Thoracic aorta (tissue), 2 donors: ENCODE measurements at regions not wholly inside any gene's neighbourhood (a gene's known extent, or its start where the extent isn't known, plus 50 kb on each side); places are given as distances from the start of the nearest gene placed in this dataset.

Source experiments
- ATAC-seq: fragments of 150-250 bp; one replicate; pipeline ENCODE4 v1.8.0; 2017; ENCODE audit warnings: low read depth; ENCODE audit not compliant: insufficient number of reproducible peaks, low FRiP score
- DNase-seq: peaks from one replicate; pipeline ENCODE4 v3.0.0-alpha.2; 2020; ENCODE audit warnings: low spot score
- H3K27ac ChIP-seq, 2 donors: fragments of 200-600 bp; sonication (generic); 1 replicate in 1 of 2; 2 replicates in 1 of 2; pipeline ENCODE4 v1.5.1; 2016; ENCODE audit warnings: mild to moderate bottlenecking in 2 of 2, moderate library complexity in 2 of 2
- H3K27me3 ChIP-seq: fragments of 200-600 bp; sonication (generic); replicated peaks from 2 replicates; pipeline ENCODE4 v1.6.0; 2016; ENCODE audit warnings: mild to moderate bottlenecking; ENCODE audit not compliant: insufficient read depth
- H3K36me3 ChIP-seq: fragments of 200-600 bp; sonication (generic); one replicate; pipeline ENCODE4 v1.5.1; 2016
- H3K4me1 ChIP-seq, 2 donors: fragments of 200-600 bp; sonication (generic); 1 replicate in 1 of 2; 2 replicates in 1 of 2; pipeline versions ENCODE4 v1.5.1 to v1.6.0; 2016; ENCODE audit warnings: low read depth in 2 of 2, mild to moderate bottlenecking in 1 of 2; ENCODE audit not compliant: control insufficient read depth in 1 of 2
- H3K4me3 ChIP-seq: fragments of 200-600 bp; sonication (generic); 2 replicates; pipeline ENCODE4 v1.5.1; 2016; ENCODE audit warnings: mild to moderate bottlenecking
- H3K9me3 ChIP-seq: fragments of 200-600 bp; sonication (generic); 2 replicates; pipeline ENCODE4 v1.5.1; 2016
- TF ChIP-seq, protein P1 (sequence below): fragments of 200-600 bp; sonication (generic); IDR thresholded peaks from one replicate; pipeline ENCODE4 v1.5.1; 2019; ENCODE audit warnings: antibody characterized with exemption

DNA sequence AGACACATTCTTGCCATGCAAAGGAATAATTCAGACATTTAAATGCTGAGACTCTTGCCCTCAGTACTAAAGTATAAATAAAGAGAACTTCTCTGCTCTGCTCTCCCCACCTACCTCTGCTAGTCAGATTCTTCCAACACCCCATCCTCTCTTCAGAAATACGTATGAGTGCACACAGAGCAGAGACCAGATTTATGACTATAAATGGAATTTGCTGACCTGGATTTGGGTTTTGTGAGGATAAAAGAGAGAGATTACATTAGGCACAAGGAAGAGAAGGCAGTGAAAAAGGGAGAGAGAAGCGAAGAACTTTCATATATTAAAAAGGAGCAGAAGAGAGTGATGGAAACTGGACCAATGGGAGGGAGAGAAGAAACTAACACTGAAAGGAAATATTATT is 87.6 kb upstream of the EXOC1L start:
- no peaks in the 10 kb centered on the region for H3K9me3 ChIP-seq
- no peak overlapping the region for H3K4me3 ChIP-seq
- H3K36me3 ChIP-seq: no peaks in the 10 kb centered on the region
- H3K4me1 ChIP-seq: no peaks in the 10 kb centered on the region
- TF ChIP-seq, protein P1, sequence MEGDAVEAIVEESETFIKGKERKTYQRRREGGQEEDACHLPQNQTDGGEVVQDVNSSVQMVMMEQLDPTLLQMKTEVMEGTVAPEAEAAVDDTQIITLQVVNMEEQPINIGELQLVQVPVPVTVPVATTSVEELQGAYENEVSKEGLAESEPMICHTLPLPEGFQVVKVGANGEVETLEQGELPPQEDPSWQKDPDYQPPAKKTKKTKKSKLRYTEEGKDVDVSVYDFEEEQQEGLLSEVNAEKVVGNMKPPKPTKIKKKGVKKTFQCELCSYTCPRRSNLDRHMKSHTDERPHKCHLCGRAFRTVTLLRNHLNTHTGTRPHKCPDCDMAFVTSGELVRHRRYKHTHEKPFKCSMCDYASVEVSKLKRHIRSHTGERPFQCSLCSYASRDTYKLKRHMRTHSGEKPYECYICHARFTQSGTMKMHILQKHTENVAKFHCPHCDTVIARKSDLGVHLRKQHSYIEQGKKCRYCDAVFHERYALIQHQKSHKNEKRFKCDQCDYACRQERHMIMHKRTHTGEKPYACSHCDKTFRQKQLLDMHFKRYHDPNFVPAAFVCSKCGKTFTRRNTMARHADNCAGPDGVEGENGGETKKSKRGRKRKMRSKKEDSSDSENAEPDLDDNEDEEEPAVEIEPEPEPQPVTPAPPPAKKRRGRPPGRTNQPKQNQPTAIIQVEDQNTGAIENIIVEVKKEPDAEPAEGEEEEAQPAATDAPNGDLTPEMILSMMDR: no peak
- ATAC-seq (no peak), DNase-seq (no peak)
- H3K27me3 ChIP-seq: no peaks in the 10 kb centered on the region
- H3K27ac ChIP-seq: no peak overlapping the region

DNA sequence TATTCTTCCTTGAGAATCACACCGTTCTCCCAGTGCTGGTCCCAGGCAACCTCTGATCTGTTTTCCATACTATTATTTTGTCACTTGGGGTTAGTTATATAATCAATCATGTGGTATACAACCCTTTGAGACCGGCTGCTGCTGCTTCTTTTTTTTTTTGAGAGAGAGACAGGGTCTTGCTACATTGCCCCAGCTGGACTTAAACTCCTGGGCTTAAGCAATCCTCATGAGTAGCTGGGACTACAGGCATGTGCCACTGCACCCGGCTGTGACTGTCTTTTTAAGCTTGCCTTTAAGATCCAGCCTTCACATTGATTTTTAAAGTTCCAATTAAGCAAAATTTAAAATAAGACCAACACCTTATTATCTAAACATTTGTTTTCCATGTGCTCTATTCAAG is 86.7 kb upstream of the EXOC1L start:
- no peaks in the 10 kb centered on the region for H3K9me3 ChIP-seq
- H3K27ac ChIP-seq: no peak overlapping the region
- DNase-seq (no peak), ATAC-seq (no peak)
- no peaks in the 10 kb centered on the region for H3K27me3 ChIP-seq
- H3K36me3 ChIP-seq: no peaks in the 10 kb centered on the region
- H3K4me1 ChIP-seq: no peaks in the 10 kb centered on the region
- H3K4me3 ChIP-seq: no peak overlapping the region
- TF ChIP-seq, protein P1: no peak

DNA sequence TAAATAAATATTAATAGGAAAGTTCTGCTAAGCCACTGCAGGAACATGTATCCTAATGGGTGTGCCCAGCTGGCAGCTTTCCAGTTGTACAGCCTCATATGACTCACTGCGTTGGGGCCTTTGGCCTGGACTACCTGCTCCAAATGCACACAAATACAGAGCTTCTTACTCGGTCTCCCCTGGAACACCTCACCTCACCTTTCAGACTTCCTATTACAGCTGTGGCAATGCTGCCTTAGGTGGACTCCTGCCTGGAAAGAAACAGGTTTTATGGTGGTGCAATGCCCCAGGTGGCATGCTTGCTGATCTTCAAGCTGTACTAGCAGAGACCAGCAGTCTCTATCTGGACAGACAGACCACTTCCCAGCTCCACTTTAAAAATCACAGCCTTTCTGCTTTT is 85.7 kb upstream of the EXOC1L start:
- DNase-seq (no peak), ATAC-seq (no peak)
- no peak overlapping the region for H3K4me3 ChIP-seq
- no peaks in the 10 kb centered on the region for H3K9me3 ChIP-seq
- H3K27me3 ChIP-seq: no peaks in the 10 kb centered on the region
- TF ChIP-seq, protein P1: no peak
- H3K36me3 ChIP-seq: no peaks in the 10 kb centered on the region
- H3K27ac ChIP-seq: no peak overlapping the region
- no peaks in the 10 kb centered on the region for H3K4me1 ChIP-seq

DNA sequence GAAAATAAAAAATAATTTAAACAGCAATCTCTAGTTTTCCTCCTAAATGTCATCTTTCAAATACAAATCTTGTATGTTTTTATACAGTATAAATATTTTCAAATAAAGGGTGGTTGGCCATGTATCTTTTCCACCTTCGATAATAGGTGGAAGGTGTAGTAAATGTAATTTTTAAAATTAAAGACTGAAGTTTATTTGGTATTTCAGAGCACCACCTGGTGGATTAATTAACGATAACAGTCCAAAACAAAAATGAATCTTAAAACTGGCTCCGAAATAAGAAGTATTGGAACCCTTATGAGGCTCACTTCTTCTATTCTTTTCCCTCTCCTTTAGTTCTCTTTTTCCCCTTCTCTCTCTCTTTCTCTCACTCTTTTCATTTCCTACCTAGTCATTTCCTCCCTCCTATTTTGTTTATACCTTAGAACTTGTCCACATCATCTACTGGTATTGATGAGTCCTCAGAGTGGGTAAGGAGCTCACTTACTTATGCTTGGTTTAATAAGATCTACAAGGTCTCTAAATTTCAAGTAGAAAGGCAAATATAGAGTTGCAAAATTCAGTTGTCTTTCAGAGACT is 82.9 kb upstream of the EXOC1L start:
- ATAC-seq (no peak), DNase-seq (no peak)
- no peaks in the 10 kb centered on the region for H3K4me1 ChIP-seq
- no peak overlapping the region for H3K27ac ChIP-seq
- no peaks in the 10 kb centered on the region for H3K9me3 ChIP-seq
- H3K4me3 ChIP-seq: no peak overlapping the region
- TF ChIP-seq, protein P1: peak; percentile 9
- H3K36me3 ChIP-seq: no peaks in the 10 kb centered on the region
- H3K27me3 ChIP-seq: no peaks in the 10 kb centered on the region

DNA sequence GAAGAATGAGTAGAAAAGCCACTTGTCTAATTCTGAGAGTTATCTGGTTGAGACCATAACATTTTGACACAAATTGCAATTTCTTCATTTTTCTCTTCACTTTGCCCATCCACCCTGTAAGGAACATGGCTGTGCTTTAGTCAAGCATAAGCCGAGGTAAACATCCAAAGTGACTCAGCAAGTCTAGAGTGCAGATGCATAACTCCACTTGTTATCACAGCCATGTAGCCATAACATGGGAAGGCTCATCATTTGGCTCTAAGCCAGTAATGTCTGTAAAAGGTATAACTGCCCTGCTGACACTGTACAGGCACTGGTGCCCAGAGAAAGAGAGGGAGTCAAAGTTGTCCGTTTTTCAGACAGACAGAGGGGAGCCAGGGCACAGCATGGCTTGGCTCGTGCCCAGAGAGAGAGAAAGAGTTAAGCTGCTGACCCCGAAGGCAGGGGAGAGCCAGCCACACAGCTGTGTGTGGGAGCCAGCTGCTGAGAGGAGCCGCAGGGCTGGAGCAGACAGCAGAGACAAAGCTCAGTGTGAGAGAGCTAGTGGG is 76.9 kb upstream of the EXOC1L start:
- Histone ChIP-seq H3K27ac (no peak overlapping the region), H3K4me3 (no peak overlapping the region), H3K4me1 (no peaks in the 10 kb centered on the region), H3K9me3 (no peaks in the 10 kb centered on the region), H3K36me3 (no peaks in the 10 kb centered on the region), H3K27me3 (no peaks in the 10 kb centered on the region)
- DNase-seq (no peak), ATAC-seq (no peak)
- TF ChIP-seq, protein P1: no peak
